AG04450 (cell line): ENCODE measurements at regions not wholly inside any gene's neighbourhood (a gene's known extent, or its start where the extent isn't known, plus 50 kb on each side); places are given as distances from the start of the nearest gene placed in this dataset.

Experiments used
- CTCF ChIA-PET: fragments of 300-600, 350-600 bp; formaldehyde crosslinking; extraction: SDS; loops from one replicate; lab custom pipeline; 2022; ENCODE audit warnings: antibody characterized with exemption, inconsistent platforms; lab: Charles Lee
- POLR2A ChIA-PET: fragments of 350-600 bp; formaldehyde crosslinking; extraction: SDS; loops from one replicate; lab custom pipeline; 2021; ENCODE audit warnings: antibody characterized with exemption, inconsistent platforms; lab: Yijun Ruan, JAX
- DNase-seq: peaks from one replicate; pipeline ENCODE4 v3.0.0-alpha.2; 2011; ENCODE audit warnings: low read depth, low spot score
- H3K27ac ChIP-seq: one replicate; pipeline ENCODE4 v1.5.1; 2012; ENCODE audit warnings: low read depth, low read length, control low read depth
- H3K27me3 ChIP-seq: one replicate; pipeline ENCODE4 v1.6.0; 2012; ENCODE audit warnings: low read length; ENCODE audit not compliant: control insufficient read depth, insufficient read depth
- H3K4me3 ChIP-seq: 2 replicates; pipeline ENCODE4 v1.5.1; 2011; ENCODE audit warnings: mild to moderate bottlenecking, low read depth, low read length, control low read depth
- H3K9me3 ChIP-seq: 2 replicates; pipeline ENCODE4 v1.5.1; 2012; ENCODE audit warnings: low read length; ENCODE audit not compliant: control insufficient read depth, insufficient read depth
- CTCF ChIP-seq: IDR thresholded peaks from 2 replicates; pipeline ENCODE4 v1.5.1; 2011; ENCODE audit warnings: low read depth, low read length, control low read depth, inconsistent platforms

GRCh38 chr10:4194231-4194630 lies 409.2 kb upstream of the KLF6 start:
- POLR2A ChIA-PET: interaction anchor here (0.6 kb wide), 1 partner anchor 24 kb away, joined by 3 read pairs; no protein-coding TSS in a partner anchor
- no peak for TF ChIP-seq CTCF
- no peak overlapping the region for H3K27ac ChIP-seq
- DNase-seq: no peak
- peaks cover 7% of the 10 kb centered on the region for H3K9me3 ChIP-seq
- no peak overlapping the region for H3K4me3 ChIP-seq
- CTCF ChIA-PET: no interaction called here
- H3K27me3 ChIP-seq: no peaks in the 10 kb centered on the region

- Histone ChIP-seq H3K9me3 (peaks cover 13% of the 10 kb centered on the region), H3K4me3 (no peak overlapping the region), H3K27ac (no peak overlapping the region), H3K27me3 (no peaks in the 10 kb centered on the region)
- CTCF ChIA-PET: no interaction called here
- POLR2A ChIA-PET: no interaction called here
- no peak for DNase-seq
- no peak for TF ChIP-seq CTCF
Observed at GRCh38 chr10:4191894-4192293, 406.9 kb upstream of the KLF6 start.

- CTCF ChIA-PET: no interaction called here
- no peak for DNase-seq
- POLR2A ChIA-PET: no interaction called here
- Histone ChIP-seq H3K27ac (no peak overlapping the region), H3K27me3 (no peaks in the 10 kb centered on the region), H3K4me3 (no peak overlapping the region), H3K9me3 (peaks cover 13% of the 10 kb centered on the region)
- no peak for TF ChIP-seq CTCF
Observed at GRCh38 chr10:4191354-4191753, 406.3 kb upstream of the KLF6 start.

GRCh38 chr10:4190876-4191275 lies 405.9 kb upstream of the KLF6 start:
- Histone ChIP-seq H3K9me3 (peaks cover 13% of the 10 kb centered on the region), H3K27ac (no peak overlapping the region), H3K4me3 (no peak overlapping the region), H3K27me3 (no peaks in the 10 kb centered on the region)
- ChIA-PET CTCF (no interaction called here), POLR2A (no interaction called here)
- no peak for DNase-seq
- no peak for TF ChIP-seq CTCF

- DNase-seq: no peak
- Histone ChIP-seq H3K4me3 (no peak overlapping the region), H3K27me3 (no peaks in the 10 kb centered on the region), H3K9me3 (peaks cover 6% of the 10 kb centered on the region; the same call in 1 of the 2 replicates), H3K27ac (no peak overlapping the region)
- ChIA-PET POLR2A (no interaction called here), CTCF (no interaction called here)
- TF ChIP-seq CTCF: no peak
Observed at GRCh38 chr10:4189281-4189680, 404.3 kb upstream of the KLF6 start.
